SK-N-SH treated with all-trans-retinoic acid at 6 μM for 48 hours (cell line): ENCODE measurements at regions not wholly inside any gene's neighbourhood (a gene's known extent, or its start where the extent isn't known, plus 50 kb on each side); places are given as distances from the start of the nearest gene placed in this dataset.

ENCODE experiments used
- ARNTL ChIP-seq: fragments of 450-650 bp; formaldehyde crosslinking; IDR thresholded peaks from 2 replicates; pipeline ENCODE4 v1.5.0; 2020; ENCODE audit warnings: low read depth, mild to moderate bottlenecking, moderate library complexity, borderline replicate concordance
- GLIS3 ChIP-seq: fragments of 250-450 bp; sonication (Bioruptor Pico); IDR thresholded peaks from 2 replicates; pipeline ENCODE4 v1.5.0; 2020; ENCODE audit warnings: mild to moderate bottlenecking, moderate library complexity
- ISL1 ChIP-seq: fragments of 250-450 bp; sonication (Bioruptor Pico); IDR thresholded peaks from 2 replicates; pipeline ENCODE4 v2.1.2; 2022; ENCODE audit warnings: mild to moderate bottlenecking, moderate library complexity
- RARB ChIP-seq: fragments of 250-450 bp; sonication (Bioruptor Pico); IDR thresholded peaks from 2 replicates; pipeline ENCODE4 v1.8.0; 2021; ENCODE audit warnings: mild to moderate bottlenecking, moderate library complexity
- TSHZ2 ChIP-seq: fragments of 250-450 bp; sonication (Bioruptor Pico); IDR thresholded peaks from 2 replicates; pipeline ENCODE4 v1.5.0; 2020; ENCODE audit warnings: mild to moderate bottlenecking, moderate library complexity

- TF ChIP-seq TSHZ2 (CRISPR knock-in tag) = no peak
- no peak for TF ChIP-seq ARNTL (CRISPR knock-in tag)
- no peak for TF ChIP-seq GLIS3 (CRISPR knock-in tag)
- no peak for TF ChIP-seq RARB (CRISPR knock-in tag)
- TF ChIP-seq ISL1 (CRISPR knock-in tag) = no peak
Observed at GRCh38 chr5:173755319-173755718, 132.8 kb upstream of the CPEB4 start.
